OCI-LY7 (cell line): ENCODE measurements at regions not wholly inside any gene's neighbourhood (a gene's known extent, or its start where the extent isn't known, plus 50 kb on each side); places are given as distances from the start of the nearest gene placed in this dataset.

Experiments used
- BruUV-seq: library from RNA; stranded (reverse); fragments of 400-500 nt; replicated peaks from 2 replicates; lab custom pipeline; 2021; lab: Mats Ljungman, UMichigan
- CTCF ChIA-PET: fragments of 300-600 bp; sonication (Branson Sonifier 250); formaldehyde crosslinking; loops from one replicate; lab custom pipeline; 2022; ENCODE audit warnings: antibody characterized with exemption; ENCODE audit not compliant: unreplicated experiment; lab: Charles Lee
- POLR2A ChIA-PET: fragments of 300-600 bp; sonication (Branson Sonifier 250); formaldehyde crosslinking; loops from one replicate; lab custom pipeline; 2022; ENCODE audit warnings: antibody characterized with exemption; lab: Charles Lee
- DNase-seq: peaks from one replicate; pipeline ENCODE4 v3.0.0-alpha.2; 2015; ENCODE audit warnings: low spot score
- H2AFZ ChIP-seq: fragments of 200-600 bp; sonication (generic), shearing (Covaris generic); 2 replicates; pipeline ENCODE4 v1.6.1; 2014; ENCODE audit warnings: mild to moderate bottlenecking, antibody characterized with exemption, low read length, moderate library complexity
- H3K27ac ChIP-seq: fragments of 200-600 bp; sonication (generic); 2 replicates; pipeline ENCODE4 v1.5.1; 2014; ENCODE audit warnings: mixed run types, low read depth, mild to moderate bottlenecking, moderate library complexity, low read length, inconsistent platforms; ENCODE audit not compliant: poor library complexity, severe bottlenecking
- H3K36me3 ChIP-seq: fragments of 200-600 bp; sonication (generic); 2 replicates; pipeline ENCODE4 v1.6.1; 2014; ENCODE audit warnings: mild to moderate bottlenecking, antibody characterized with exemption, low read length, moderate library complexity, mixed read lengths; ENCODE audit not compliant: insufficient read depth
- H3K4me1 ChIP-seq: fragments of 200-600 bp; sonication (generic); 2 replicates; pipeline ENCODE4 v1.5.1; 2014; ENCODE audit warnings: mild to moderate bottlenecking, low read length; ENCODE audit not compliant: insufficient read depth, poor library complexity, severe bottlenecking
- H3K4me2 ChIP-seq: fragments of 200-600 bp; sonication (generic); 2 replicates; pipeline ENCODE4 v1.6.1; 2014; ENCODE audit warnings: mild to moderate bottlenecking, low read length
- H3K4me3 ChIP-seq: fragments of 200-600 bp; sonication (generic); 2 replicates; pipeline ENCODE4 v1.5.1; 2014; ENCODE audit warnings: mild to moderate bottlenecking, low read depth, low read length; ENCODE audit not compliant: poor library complexity, severe bottlenecking
- H3K79me2 ChIP-seq: fragments of 200-600 bp; sonication (generic); 2 replicates; pipeline ENCODE4 v1.6.1; 2016; ENCODE audit warnings: low read depth, mild to moderate bottlenecking, low read length, moderate library complexity, mixed read lengths; ENCODE audit not compliant: insufficient read depth
- H3K9me2 ChIP-seq: fragments of 200-600 bp; sonication (generic); 2 replicates; pipeline ENCODE4 v1.6.1; 2016; ENCODE audit warnings: mild to moderate bottlenecking, low read length, mixed read lengths; ENCODE audit not compliant: insufficient read depth
- H3K9me3 ChIP-seq: fragments of 200-600 bp; sonication (generic); 2 replicates; pipeline ENCODE4 v1.6.1; 2014; ENCODE audit warnings: mild to moderate bottlenecking, mixed run types, low read length, mixed read lengths
- H4K20me1 ChIP-seq: fragments of 200-600 bp; sonication (generic); 2 replicates; pipeline ENCODE4 v1.6.1; 2014; ENCODE audit warnings: mild to moderate bottlenecking, antibody characterized with exemption, low read length, moderate library complexity, mixed read lengths; ENCODE audit not compliant: insufficient read depth
- CTCF ChIP-seq: fragments of 200-600 bp; sonication (generic); conservative IDR thresholded peaks from 2 replicates; pipeline ENCODE4 v1.5.1; 2014; ENCODE audit warnings: mild to moderate bottlenecking, antibody characterized with exemption, low read length, moderate library complexity, mixed read lengths
- EZH2phosphoT487 ChIP-seq: fragments of 200-600 bp; sonication (generic); IDR thresholded peaks from 2 replicates; pipeline ENCODE4 v1.6.1; 2018; ENCODE audit warnings: low read depth, borderline replicate concordance, mild to moderate bottlenecking, mixed run types, antibody characterized with exemption, low read length, moderate library complexity, mixed read lengths
- intact Hi-C: fragments of 100-400 bp; cut with micrococcal nuclease; formaldehyde crosslinking; loops from one replicate; pipeline ENCODE4 v1.10.0; 2022; ENCODE audit not compliant: unreplicated experiment

GRCh38 chr2:220876080-220876824 lies 695.9 kb downstream of the EPHA4 start:
- Histone ChIP-seq H3K27ac (no peak overlapping the region), H3K79me2 (no peaks in the 10 kb centered on the region), H3K9me2 (no peaks in the 10 kb centered on the region), H3K4me3 (no peak overlapping the region), H4K20me1 (no peaks in the 10 kb centered on the region), H3K4me2 (no peak overlapping the region), H3K9me3 (no peaks in the 10 kb centered on the region), H3K36me3 (no peaks in the 10 kb centered on the region), H3K4me1 (no peaks in the 10 kb centered on the region), H2AFZ (no peak overlapping the region)
- POLR2A ChIA-PET = interaction anchor here (0.6 to 1.5 kb wide), 3 partner anchors 17 to 1071 kb away, joined by 3 to 6 read pairs (median 3); no protein-coding TSS in a partner anchor
- CTCF ChIA-PET = no interaction called here
- BruUV-seq = no TSS peak
- DNase-seq = no peak
- intact Hi-C loops = no loop called here
- no peak for TF ChIP-seq CTCF
- no peak for TF ChIP-seq EZH2phosphoT487

GRCh38 chr2:220877491-220877890 lies 694.6 kb downstream of the EPHA4 start:
- CTCF ChIA-PET = no interaction called here

More at GRCh38 chr2:220877491-220877890, 694.6 kb downstream of the EPHA4 start:
- TF ChIP-seq EZH2phosphoT487 = no peak
- no peak for TF ChIP-seq CTCF
- H3K4me3 ChIP-seq = no peak overlapping the region
- no peak overlapping the region for H3K4me2 ChIP-seq
- intact Hi-C loops = no loop called here
- no TSS peak for BruUV-seq
- POLR2A ChIA-PET = interaction anchor here (0.8 to 1.5 kb wide), 2 partner anchors 16 to 191 kb away, joined by 3 to 6 read pairs; no protein-coding TSS in a partner anchor
- H3K9me3 ChIP-seq = no peaks in the 10 kb centered on the region
- no peaks in the 10 kb centered on the region for H3K4me1 ChIP-seq
- no peak overlapping the region for H2AFZ ChIP-seq
- no peaks in the 10 kb centered on the region for H4K20me1 ChIP-seq
- no peaks in the 10 kb centered on the region for H3K79me2 ChIP-seq
- H3K27ac ChIP-seq = no peak overlapping the region
- H3K9me2 ChIP-seq = no peaks in the 10 kb centered on the region
- DNase-seq = no peak
- H3K36me3 ChIP-seq = no peaks in the 10 kb centered on the region
